SU-DHL-6 (cell line): ENCODE measurements at regions not wholly inside any gene's neighbourhood (a gene's known extent, or its start where the extent isn't known, plus 50 kb on each side); places are given as distances from the start of the nearest gene placed in this dataset.

ENCODE experiments used
- CTCF ChIP-seq: fragments of 200-600 bp; sonication (generic); IDR thresholded peaks from one replicate; pipeline ENCODE4 v1.5.1; 2017; ENCODE audit warnings: antibody characterized with exemption, mild to moderate bottlenecking, low read length, moderate library complexity; ENCODE audit not compliant: insufficient read depth, poor library complexity, severe bottlenecking
- EZH2phosphoT487 ChIP-seq: fragments of 200-600 bp; sonication (generic), shearing (Covaris generic); conservative IDR thresholded peaks from 2 replicates; pipeline ENCODE4 v1.6.1; 2018; ENCODE audit warnings: mild to moderate bottlenecking, antibody characterized with exemption, low read length, moderate library complexity, mixed read lengths

GRCh38 chr10:29131952-29132547 is 156.8 kb upstream of the LYZL1 start:
- TF ChIP-seq EZH2phosphoT487 (no peak), CTCF (no peak)
